IgD-negative memory B cell (primary cell): ENCODE measurements at regions not wholly inside any gene's neighbourhood (a gene's known extent, or its start where the extent isn't known, plus 50 kb on each side); places are given as distances from the start of the nearest gene placed in this dataset.
"Not testable (repeated sequence)": the region's sequence is repeated elsewhere in the genome, so short reads cannot be mapped to it uniquely, and the experiment has no call there.

Experiments used
- H3K27ac Mint-ChIP-seq, 3 donors: one replicate each; pipeline ENCODE4 v1.8.0; 2020 to 2022; ENCODE audit warnings: mild to moderate bottlenecking in 3 of 3, mixed read lengths in 3 of 3, moderate library complexity in 1 of 3
- H3K27me3 Mint-ChIP-seq: one replicate; pipeline ENCODE4 v1.8.0; 2021; ENCODE audit warnings: mixed read lengths
- H3K36me3 Mint-ChIP-seq: one replicate; pipeline ENCODE4 v1.8.0; 2020; ENCODE audit warnings: mild to moderate bottlenecking, mixed read lengths
- H3K4me1 Mint-ChIP-seq, 3 donors: one replicate each; pipeline ENCODE4 v1.8.0; 2020 to 2022; ENCODE audit warnings: mixed read lengths in 3 of 3, mild to moderate bottlenecking in 1 of 3
- H3K4me3 Mint-ChIP-seq, 4 donors: one replicate each; pipeline ENCODE4 v1.8.0; 2020 to 2022; ENCODE audit warnings: mild to moderate bottlenecking in 4 of 4, mixed read lengths in 4 of 4, moderate library complexity in 3 of 4
- H3K9me3 Mint-ChIP-seq, 3 donors: one replicate each; pipeline ENCODE4 v1.8.0; 2020 to 2021; ENCODE audit warnings: mixed read lengths in 3 of 3, mild to moderate bottlenecking in 1 of 3

DNA sequence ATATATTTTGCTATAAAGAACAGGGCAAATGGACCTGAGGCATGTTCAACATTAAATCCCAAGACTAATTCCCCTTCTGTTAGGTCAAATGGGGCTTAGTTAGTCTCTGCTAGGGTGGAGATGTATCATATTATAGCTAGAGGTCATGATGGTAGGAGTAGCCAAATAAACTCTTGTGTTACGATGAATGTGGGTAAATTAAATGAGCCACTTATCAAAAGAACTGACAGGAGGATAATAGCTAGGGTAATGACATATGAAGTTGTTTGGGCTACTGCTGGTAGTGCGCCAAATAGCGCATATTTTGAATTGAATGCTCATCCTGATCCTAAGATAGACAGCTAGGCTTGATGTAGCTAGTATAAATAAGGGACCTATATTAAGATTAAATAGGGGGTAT, 445.0 kb downstream of the GXYLT1 start:
- no peak overlapping the region for H3K4me3 Mint-ChIP-seq
- no peaks in the 10 kb centered on the region for H3K36me3 Mint-ChIP-seq
- no peaks in the 10 kb centered on the region for H3K27me3 Mint-ChIP-seq
- H3K27ac Mint-ChIP-seq: no peak overlapping the region
- peaks cover 0 to 2% (median 0%) of the 10 kb centered on the region in 3 donors for H3K9me3 Mint-ChIP-seq
- H3K4me1 Mint-ChIP-seq: no peaks in the 10 kb centered on the region

DNA sequence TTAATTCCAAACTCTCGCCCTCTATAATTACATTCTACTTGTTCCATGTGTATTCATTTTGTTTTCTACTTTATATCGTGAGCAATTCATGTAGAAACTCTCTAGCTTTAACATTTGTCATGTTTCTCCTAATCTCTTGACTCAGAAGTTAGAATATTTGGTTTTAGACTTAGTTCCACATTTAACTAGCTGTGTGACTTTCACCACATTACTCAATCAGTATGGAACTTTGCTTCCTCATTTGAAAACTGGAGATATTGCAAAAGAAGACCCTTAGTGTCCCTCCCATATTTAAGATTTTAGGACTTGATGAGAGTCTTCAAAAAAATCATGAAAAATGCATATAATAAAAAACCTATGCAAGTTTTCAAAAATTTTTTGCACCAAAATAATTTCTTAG, 447.5 kb downstream of the GXYLT1 start:
- Mint-ChIP-seq H3K27ac (no peak overlapping the region), H3K9me3 (peaks cover 0 to 2% (median 0%) of the 10 kb centered on the region in 3 donors), H3K36me3 (no peaks in the 10 kb centered on the region), H3K4me1 (no peaks in the 10 kb centered on the region), H3K27me3 (no peaks in the 10 kb centered on the region), H3K4me3 (no peak overlapping the region)

DNA sequence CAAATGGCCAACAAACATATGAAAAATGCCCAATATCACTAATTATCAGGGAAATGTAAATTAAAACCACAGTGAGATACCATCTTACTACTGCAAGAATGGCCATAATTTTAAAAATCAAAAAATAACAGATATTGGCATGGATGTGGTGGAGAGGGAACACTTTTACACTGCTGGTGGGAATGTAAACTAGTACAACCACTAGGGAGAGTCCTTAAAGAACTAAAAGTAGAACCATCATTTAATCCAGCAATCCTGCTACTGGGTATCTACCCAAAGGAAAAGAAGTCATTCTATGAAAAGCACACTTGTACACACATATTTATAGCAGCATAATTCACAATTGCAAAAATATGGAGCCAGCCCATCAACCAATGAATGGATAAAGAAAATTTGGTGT, 459.7 kb downstream of the GXYLT1 start:
- no peaks in the 10 kb centered on the region for H3K36me3 Mint-ChIP-seq
- H3K27ac Mint-ChIP-seq: no peak overlapping the region
- peaks cover 0 to 2% (median 0%) of the 10 kb centered on the region in 3 donors for H3K9me3 Mint-ChIP-seq
- no peak overlapping the region for H3K4me3 Mint-ChIP-seq
- H3K4me1 Mint-ChIP-seq: peaks cover 0 to 1% (median 0%) of the 10 kb centered on the region in 3 donors
- H3K27me3 Mint-ChIP-seq: peaks cover 2% of the 10 kb centered on the region

DNA sequence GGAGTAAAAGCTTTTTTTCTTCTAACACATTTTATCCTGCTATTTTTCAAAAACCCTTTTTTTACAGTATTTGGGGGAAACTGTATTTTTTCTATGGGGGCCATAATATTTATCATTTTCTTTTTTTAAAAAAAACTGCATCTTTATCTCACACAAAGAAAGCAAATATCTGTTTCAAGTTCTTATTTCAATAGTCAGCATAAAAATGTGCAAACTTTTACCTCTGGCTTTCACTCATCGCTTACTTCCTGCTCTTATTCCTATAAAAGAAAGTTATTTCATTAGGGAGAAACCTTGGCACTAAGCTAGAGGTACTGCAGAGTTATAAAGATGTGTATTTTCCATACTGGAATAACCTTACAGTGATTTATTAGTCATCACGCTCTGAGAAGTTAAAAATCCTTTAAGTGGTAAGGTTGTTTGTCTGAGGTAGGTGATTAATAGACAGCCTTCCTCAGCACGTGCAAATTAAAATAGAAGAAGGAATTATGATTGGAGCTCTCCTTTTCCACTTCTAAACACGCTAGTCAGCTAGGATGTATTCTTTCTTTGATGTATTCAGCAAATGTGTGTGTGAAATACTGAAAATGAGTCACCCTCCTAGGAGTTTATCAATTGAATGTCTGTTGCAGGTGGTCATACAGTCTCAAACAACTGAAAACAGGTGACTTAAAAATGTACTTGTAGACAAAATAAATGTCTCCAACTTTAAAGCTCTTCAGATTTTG, 461.0 kb downstream of the GXYLT1 start:
- no peak overlapping the region for H3K27ac Mint-ChIP-seq
- H3K4me1 Mint-ChIP-seq: peaks cover 0 to 1% (median 0%) of the 10 kb centered on the region in 3 donors
- no peak overlapping the region for H3K4me3 Mint-ChIP-seq
- no peaks in the 10 kb centered on the region for H3K36me3 Mint-ChIP-seq
- H3K27me3 Mint-ChIP-seq: peaks cover 4% of the 10 kb centered on the region
- peaks cover 0 to 3% (median 0%) of the 10 kb centered on the region in 3 donors for H3K9me3 Mint-ChIP-seq

DNA sequence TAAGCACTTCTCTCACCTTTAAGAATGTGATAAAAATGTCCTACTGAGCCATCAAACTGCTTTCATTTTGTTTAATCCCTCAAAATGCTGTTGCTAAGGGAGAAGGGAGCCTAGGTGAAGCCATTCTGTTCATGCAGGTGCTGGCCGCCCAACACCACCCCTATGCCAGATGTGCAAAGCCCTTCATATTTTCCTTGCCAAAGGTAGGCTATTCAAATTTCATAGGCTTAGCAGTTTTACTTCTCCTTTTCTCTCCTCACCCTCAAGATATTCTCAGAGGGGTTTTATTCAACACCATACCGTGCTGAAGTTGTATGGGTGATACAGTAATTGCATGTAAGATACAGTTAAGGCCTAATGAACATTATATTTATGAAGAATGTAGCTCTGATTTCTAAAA, 461.7 kb downstream of the GXYLT1 start:
- H3K4me1 Mint-ChIP-seq: peaks cover 0 to 1% (median 0%) of the 10 kb centered on the region in 3 donors
- peaks cover 0 to 3% (median 0%) of the 10 kb centered on the region in 3 donors for H3K9me3 Mint-ChIP-seq
- no peak overlapping the region for H3K27ac Mint-ChIP-seq
- peaks cover 4% of the 10 kb centered on the region for H3K27me3 Mint-ChIP-seq
- H3K4me3 Mint-ChIP-seq: no peak overlapping the region
- no peaks in the 10 kb centered on the region for H3K36me3 Mint-ChIP-seq

DNA sequence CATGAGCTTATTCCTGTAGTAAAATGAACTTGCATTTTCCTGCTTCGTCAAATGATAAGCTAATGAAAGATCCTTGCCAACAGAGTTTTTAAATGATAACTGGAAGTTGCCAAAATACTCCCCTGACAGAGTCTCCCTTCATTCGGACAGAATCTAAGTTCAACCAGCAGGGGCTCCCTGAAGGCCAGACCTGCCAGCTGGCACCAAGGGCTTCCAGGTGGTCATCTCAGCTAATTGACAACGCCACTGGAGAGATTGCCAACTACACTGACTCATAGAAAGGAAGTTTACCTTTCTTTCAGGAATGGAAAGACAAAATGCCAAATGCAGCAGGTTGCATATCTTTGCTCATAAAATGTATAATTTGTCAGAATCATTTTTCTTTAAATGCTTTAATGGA, 462.8 kb downstream of the GXYLT1 start:
- Mint-ChIP-seq H3K4me1 (peaks cover 0 to 1% (median 0%) of the 10 kb centered on the region in 3 donors), H3K27ac (no peak overlapping the region), H3K9me3 (peaks cover 0 to 3% (median 0%) of the 10 kb centered on the region in 3 donors), H3K4me3 (no peak overlapping the region), H3K27me3 (peaks cover 4% of the 10 kb centered on the region), H3K36me3 (no peaks in the 10 kb centered on the region)

DNA sequence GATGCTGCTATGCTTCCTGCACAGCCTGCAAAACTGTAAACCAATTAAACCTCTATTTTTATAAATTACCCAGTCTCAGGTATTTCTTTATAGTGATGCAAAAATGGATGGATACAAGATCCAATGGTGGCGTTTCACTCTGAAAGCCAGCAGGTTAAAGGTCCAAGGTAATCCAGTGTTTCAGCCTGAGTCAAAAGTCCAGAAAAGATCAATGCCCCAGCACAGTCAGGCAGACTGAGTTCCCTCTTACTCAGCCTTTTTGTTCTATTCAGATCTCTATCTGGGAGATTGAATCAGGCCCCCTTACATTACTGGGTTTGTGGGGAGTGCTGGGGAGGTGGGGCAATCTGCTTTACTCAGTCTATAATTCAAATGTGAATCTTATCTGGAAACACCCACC, 464.5 kb downstream of the GXYLT1 start:
- H3K27ac Mint-ChIP-seq: no peak overlapping the region
- H3K36me3 Mint-ChIP-seq: no peaks in the 10 kb centered on the region
- H3K4me1 Mint-ChIP-seq: peaks cover 0 to 1% (median 0%) of the 10 kb centered on the region in 3 donors
- H3K4me3 Mint-ChIP-seq: no peak overlapping the region
- peaks cover 0 to 3% (median 0%) of the 10 kb centered on the region in 3 donors for H3K9me3 Mint-ChIP-seq
- peaks cover 1% of the 10 kb centered on the region for H3K27me3 Mint-ChIP-seq

DNA sequence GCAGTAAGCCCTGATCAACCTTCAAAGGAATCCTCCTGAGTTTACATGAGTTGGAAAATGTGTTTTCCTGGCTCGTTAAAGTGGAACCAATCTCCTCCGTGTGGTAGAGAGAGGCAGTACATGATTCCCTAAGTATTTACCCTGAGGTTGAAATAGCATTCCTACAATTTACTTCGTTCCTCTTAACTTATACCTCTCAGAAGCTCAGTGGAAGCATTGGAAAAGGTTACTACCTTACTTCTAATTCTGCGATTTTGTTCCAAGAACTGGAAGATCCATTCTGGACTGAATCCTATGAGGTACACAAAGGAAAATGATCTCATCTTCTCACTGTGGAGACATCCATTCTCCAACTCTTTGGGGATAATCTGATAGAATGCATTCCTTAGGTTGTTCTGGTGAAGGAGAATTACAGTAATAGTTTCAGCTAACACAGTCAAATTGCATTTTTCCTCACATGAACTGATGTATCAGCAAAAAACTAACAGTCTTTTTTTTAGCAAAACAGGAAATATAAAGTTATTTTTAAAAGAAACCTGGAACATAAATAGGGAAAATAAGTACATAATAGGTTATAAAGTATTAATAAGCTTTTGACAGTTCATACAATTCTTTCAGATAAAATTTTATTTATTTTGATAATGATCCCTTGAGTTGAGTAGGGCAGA, 475.6 kb downstream of the PDZRN4 start:
- no peaks in the 10 kb centered on the region for H3K27me3 Mint-ChIP-seq
- H3K27ac Mint-ChIP-seq: no peak overlapping the region
- H3K9me3 Mint-ChIP-seq: peaks cover 0 to 3% (median 1%) of the 10 kb centered on the region in 3 donors
- no peak overlapping the region for H3K4me3 Mint-ChIP-seq
- no peaks in the 10 kb centered on the region for H3K36me3 Mint-ChIP-seq
- no peaks in the 10 kb centered on the region for H3K4me1 Mint-ChIP-seq

DNA sequence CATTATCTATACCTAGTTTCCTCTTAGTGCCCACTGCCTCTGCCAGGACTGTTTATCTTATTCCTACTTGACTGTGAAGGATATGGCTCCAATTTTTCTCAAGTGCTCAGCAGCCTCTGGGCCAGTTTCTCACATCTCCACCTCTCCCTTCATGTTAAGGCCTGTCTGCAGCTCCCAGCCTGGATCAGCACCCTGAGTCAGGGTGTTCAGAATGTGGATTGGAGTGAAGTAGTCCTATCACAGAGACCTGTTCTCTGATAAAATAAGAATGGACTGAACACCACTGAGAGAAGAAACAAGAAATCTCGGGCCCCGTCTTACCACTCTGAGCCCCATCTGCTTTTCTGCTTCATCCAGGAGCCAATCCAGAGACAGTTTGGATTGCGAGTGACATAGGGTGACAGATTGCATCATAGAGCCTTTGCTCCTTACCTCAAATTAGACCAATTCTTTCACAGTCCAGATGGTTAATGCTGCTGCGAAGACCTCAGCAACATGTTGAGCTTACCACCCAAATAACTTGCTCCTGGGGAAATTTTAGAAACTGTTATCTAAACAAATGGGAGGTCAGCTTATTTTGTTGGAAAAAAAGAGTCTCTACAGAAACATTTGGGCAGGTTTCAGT, 473.1 kb downstream of the PDZRN4 start:
- peaks cover 0 to 3% (median 0%) of the 10 kb centered on the region in 3 donors for H3K9me3 Mint-ChIP-seq
- H3K4me3 Mint-ChIP-seq: no peak overlapping the region
- no peaks in the 10 kb centered on the region for H3K4me1 Mint-ChIP-seq
- H3K27me3 Mint-ChIP-seq: no peaks in the 10 kb centered on the region
- no peak overlapping the region for H3K27ac Mint-ChIP-seq
- H3K36me3 Mint-ChIP-seq: no peaks in the 10 kb centered on the region

DNA sequence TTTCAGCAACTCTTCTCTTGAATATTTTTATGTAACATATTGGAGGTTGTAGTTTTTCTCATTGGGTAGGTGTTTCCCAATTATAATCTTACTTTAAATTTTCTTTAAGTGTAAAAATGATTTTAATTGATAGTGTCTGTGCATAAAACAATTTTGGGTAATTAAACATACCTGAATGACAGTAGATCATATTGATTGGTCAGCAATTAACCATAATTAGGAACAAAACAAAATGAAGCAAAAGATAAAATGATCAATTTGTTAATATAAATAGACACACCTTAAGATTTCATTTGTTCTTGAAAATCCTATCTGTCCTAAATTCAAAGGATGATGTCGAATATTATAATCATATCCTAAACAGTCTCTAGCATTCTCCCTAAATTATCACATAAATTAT, 468.3 kb downstream of the PDZRN4 start:
- Mint-ChIP-seq H3K4me1 (peaks cover 0 to 4% (median 2%) of the 10 kb centered on the region in 3 donors), H3K9me3 (peaks cover 0 to 4% (median 1%) of the 10 kb centered on the region in 3 donors), H3K36me3 (no peaks in the 10 kb centered on the region), H3K27ac (no peak overlapping the region), H3K4me3 (no peak overlapping the region), H3K27me3 (no peaks in the 10 kb centered on the region)

DNA sequence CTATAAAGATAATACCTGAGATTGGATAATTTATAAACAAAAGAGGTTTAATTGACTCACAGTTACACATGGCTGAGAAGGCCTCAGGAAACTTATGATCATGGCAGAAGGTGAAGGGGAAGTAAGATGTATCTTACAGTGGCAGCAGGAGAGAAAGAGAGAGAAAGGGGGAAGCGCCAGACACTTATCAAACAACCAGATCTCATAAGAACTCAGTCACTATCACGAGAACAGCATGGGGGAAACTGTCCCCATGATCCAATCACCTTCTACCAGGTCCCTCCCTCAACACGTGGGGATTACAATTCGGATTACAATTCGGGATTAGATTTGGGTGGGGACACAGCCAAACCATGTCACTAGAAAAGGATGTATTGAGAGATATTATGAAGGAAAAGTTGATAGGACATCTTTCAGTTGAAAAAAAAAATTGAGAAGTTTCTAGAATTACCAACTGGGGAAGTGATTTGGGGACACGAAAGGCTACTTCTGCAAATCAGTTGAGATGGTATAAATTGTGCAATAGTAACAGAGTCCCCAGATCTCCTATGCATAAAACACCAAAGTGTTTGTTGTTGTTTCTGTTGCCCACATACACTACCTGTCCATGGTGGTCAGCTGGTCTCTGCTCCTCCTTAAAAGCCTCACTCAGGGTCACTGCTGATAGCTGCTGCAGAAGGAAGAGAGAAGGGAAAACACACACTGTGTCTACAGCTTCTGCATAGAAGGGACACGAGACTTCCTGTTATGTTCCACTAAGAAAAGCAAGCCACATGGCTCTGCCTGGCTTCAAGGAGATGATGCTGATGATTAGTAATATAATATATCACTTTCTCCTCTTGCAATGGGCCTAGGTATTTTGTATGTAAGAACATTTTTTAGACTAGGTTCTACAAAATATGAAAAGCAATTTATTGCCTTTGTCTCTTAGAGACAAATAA, 465.5 kb downstream of the PDZRN4 start:
- Mint-ChIP-seq H3K27ac (no peak overlapping the region), H3K27me3 (no peaks in the 10 kb centered on the region), H3K4me1 (peaks cover 0 to 4% (median 2%) of the 10 kb centered on the region in 3 donors), H3K36me3 (no peaks in the 10 kb centered on the region), H3K4me3 (no peak overlapping the region), H3K9me3 (peaks cover 0 to 4% (median 1%) of the 10 kb centered on the region in 3 donors)

DNA sequence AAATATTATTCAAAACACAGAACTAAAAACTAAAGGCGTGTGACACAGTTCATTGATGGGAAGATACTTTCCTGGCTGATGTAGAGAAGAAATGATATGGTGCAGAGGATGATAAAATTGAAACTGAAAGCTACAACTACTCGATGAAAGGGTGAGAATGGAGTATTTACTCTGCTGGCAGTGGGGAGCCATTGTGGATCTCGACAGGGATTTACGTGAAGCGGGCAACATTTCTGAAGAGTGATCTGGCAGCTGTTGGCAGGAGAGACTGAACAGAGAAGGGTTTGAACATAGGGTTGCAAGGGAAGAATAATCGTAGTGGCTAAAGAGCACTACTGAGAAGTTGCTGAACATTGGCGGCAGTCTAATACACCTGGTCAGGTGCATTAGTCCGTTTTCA, 464.9 kb downstream of the PDZRN4 start:
- Mint-ChIP-seq H3K27me3 (no peaks in the 10 kb centered on the region), H3K4me1 (peaks cover 0 to 4% (median 2%) of the 10 kb centered on the region in 3 donors), H3K9me3 (peaks cover 0 to 4% (median 1%) of the 10 kb centered on the region in 3 donors), H3K36me3 (no peaks in the 10 kb centered on the region), H3K4me3 (no peak overlapping the region), H3K27ac (no peak overlapping the region)

DNA sequence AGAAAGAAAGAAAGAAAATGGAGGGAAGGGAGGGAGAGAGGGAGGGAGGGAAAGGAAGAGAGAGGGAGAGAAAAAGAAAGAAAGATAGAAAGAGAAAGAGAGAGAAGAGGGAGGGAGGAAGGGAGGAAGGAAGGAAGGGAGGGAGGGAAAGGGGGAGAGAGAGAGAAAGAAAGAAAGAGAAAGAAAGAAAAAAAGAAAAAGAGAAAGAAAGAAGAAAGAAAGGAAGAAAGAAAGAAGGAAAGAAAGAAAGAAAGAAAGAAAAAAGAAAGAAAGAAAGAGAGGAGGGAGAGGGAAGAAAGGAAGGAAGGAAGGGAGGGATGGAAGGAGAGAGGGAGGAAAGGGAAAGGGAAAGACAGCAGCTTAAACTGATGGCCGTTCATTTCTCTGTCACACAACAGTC, 457.5 kb downstream of the PDZRN4 start:
- Mint-ChIP-seq H3K4me1 (no peaks in the 10 kb centered on the region), H3K27me3 (peaks cover 2% of the 10 kb centered on the region), H3K4me3 (no peak overlapping the region), H3K36me3 (no peaks in the 10 kb centered on the region), H3K27ac (no peak overlapping the region), H3K9me3 (peaks cover 0 to 4% (median 4%) of the 10 kb centered on the region in 3 donors)

DNA sequence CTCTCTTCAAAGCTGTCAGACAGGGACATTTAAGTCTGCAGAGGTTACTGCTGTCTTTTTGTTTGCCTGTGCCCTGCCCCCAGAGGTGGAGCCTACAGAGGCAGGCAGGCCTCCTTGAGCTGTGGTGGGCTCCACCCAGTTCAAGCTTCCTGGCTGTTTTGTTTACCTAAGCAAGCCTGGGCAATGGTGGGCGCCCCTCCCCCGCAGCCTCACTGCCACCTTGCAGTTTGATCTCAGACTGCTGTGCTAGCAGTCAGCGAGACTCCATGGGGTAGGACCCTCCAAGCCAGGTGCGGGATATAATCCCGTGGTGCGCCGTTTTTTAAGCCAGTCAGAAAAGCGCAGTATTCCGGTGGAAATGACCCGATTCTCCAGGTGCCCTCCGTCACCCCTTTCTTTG, 454.7 kb downstream of the PDZRN4 start:
- not testable (repeated sequence) for H3K36me3 Mint-ChIP-seq, H3K4me1 Mint-ChIP-seq, H3K27me3 Mint-ChIP-seq, H3K9me3 Mint-ChIP-seq, H3K4me3 Mint-ChIP-seq, H3K27ac Mint-ChIP-seq
